ENCODE measurements at regions not wholly inside any gene's neighbourhood (a gene's known extent, or its start where the extent isn't known, plus 50 kb on each side); places are given as distances from the start of the nearest gene placed in this dataset.

GRCh38 chr4:137468836-137469235, 63.5 kb downstream of the PCDH18 start:
- Mint-ChIP-seq H3K27me3 (no peaks in the 10 kb centered on the region), H3K27ac (no peak overlapping the region), H3K4me1 (no peaks in the 10 kb centered on the region), H3K4me3 (no peak overlapping the region), H3K9me3 (peaks cover 0 to 7% (median 2%) of the 10 kb centered on the region in 3 donors), H3K36me3 (no peaks in the 10 kb centered on the region)

GRCh38 chr4:137467537-137467936, 64.8 kb downstream of the PCDH18 start:
- Mint-ChIP-seq H3K9me3 (peaks cover 0 to 8% (median 2%) of the 10 kb centered on the region in 3 donors), H3K27me3 (no peaks in the 10 kb centered on the region), H3K36me3 (no peaks in the 10 kb centered on the region), H3K27ac (no peak overlapping the region), H3K4me3 (no peak overlapping the region), H3K4me1 (no peaks in the 10 kb centered on the region)

GRCh38 chr4:137463377-137464003, 68.8 kb downstream of the PCDH18 start:
- Mint-ChIP-seq H3K4me1 (no peaks in the 10 kb centered on the region), H3K9me3 (peaks cover 4 to 10% (median 4%) of the 10 kb centered on the region in 3 donors), H3K4me3 (no peak overlapping the region), H3K36me3 (no peaks in the 10 kb centered on the region), H3K27ac (no peak overlapping the region), H3K27me3 (no peaks in the 10 kb centered on the region)

GRCh38 chr4:137455647-137456321, 76.5 kb downstream of the PCDH18 start:
- H3K9me3 Mint-ChIP-seq: peaks cover 0 to 8% (median 2%) of the 10 kb centered on the region in 3 donors
- no peak overlapping the region for H3K27ac Mint-ChIP-seq
- H3K27me3 Mint-ChIP-seq: no peaks in the 10 kb centered on the region
- H3K36me3 Mint-ChIP-seq: no peaks in the 10 kb centered on the region
- no peak overlapping the region for H3K4me3 Mint-ChIP-seq
- H3K4me1 Mint-ChIP-seq: no peaks in the 10 kb centered on the region

GRCh38 chr4:137454767-137455166, 77.5 kb downstream of the PCDH18 start:
- no peaks in the 10 kb centered on the region for H3K4me1 Mint-ChIP-seq

DNA sequence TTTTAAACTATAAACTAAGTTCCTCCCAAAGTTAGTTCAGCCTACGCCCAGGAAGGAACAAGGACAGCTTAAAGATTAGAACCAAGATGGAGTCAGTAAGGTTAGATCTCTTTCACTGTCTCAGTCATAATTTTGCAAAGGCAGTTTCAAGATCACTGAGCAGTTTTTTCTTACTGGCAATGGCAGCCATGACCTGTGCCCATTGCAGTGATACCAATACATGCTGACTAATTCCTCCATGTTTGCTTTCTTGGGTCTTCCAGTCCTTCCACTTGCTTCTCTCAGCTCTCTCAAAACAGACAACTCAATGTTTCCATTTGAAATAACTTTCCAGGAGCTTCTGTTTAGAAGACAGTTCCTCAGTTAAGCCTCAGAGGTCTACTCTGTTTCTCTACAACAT, 79.5 kb downstream of the PCDH18 start:
- Mint-ChIP-seq H3K27ac (no peak overlapping the region), H3K4me3 (no peak overlapping the region), H3K4me1 (no peaks in the 10 kb centered on the region), H3K36me3 (no peaks in the 10 kb centered on the region), H3K27me3 (no peaks in the 10 kb centered on the region), H3K9me3 (peaks cover 0 to 4% (median 2%) of the 10 kb centered on the region in 3 donors)

More at GRCh38 chr4:137454767-137455166, 77.5 kb downstream of the PCDH18 start:
- Mint-ChIP-seq H3K27ac (no peak overlapping the region), H3K9me3 (peaks cover 0 to 4% (median 2%) of the 10 kb centered on the region in 3 donors), H3K4me3 (no peak overlapping the region), H3K36me3 (no peaks in the 10 kb centered on the region), H3K27me3 (no peaks in the 10 kb centered on the region)

DNA sequence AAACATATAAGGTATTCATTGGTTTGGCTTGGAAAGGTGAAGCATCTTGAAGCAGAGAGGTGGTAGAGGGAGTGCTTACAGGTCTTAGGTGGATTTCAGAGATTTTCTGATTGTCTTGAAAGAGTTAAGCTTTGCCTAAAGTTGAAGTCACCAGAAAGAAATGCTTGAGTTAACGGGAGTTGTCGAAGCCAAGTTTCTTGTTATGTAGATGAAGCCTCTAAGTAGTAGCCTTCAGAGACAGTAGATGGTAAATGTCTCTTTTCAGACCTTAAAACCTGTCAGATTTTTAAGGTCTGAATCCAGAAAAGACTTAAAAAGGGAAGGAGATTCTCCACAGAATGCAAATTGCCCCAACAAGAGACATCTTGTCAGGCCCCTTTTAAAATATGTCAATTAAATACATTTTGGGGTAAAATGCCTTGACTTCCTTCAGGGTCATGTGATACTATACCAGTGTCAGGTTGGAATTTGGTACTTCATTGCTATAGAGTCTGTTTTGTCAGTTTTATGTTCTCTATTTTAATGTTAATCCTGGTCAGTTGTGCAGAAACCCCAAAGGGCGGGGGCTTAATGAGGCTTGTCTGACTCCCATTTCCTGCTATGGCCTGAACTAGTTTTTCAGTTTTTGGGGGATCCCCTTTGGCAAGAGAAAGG, 81.0 kb downstream of the PCDH18 start:
- Mint-ChIP-seq H3K36me3 (no peaks in the 10 kb centered on the region), H3K27ac (no peak overlapping the region), H3K4me1 (no peaks in the 10 kb centered on the region), H3K4me3 (no peak overlapping the region), H3K9me3 (peaks cover 0 to 4% (median 2%) of the 10 kb centered on the region in 3 donors), H3K27me3 (no peaks in the 10 kb centered on the region)

GRCh38 chr4:137448402-137448801, 83.9 kb downstream of the PCDH18 start:
- H3K9me3 Mint-ChIP-seq: peaks cover 0 to 2% (median 0%) of the 10 kb centered on the region in 3 donors
- H3K4me3 Mint-ChIP-seq: no peak overlapping the region
- no peaks in the 10 kb centered on the region for H3K36me3 Mint-ChIP-seq
- no peaks in the 10 kb centered on the region for H3K27me3 Mint-ChIP-seq
- no peak overlapping the region for H3K27ac Mint-ChIP-seq
- no peaks in the 10 kb centered on the region for H3K4me1 Mint-ChIP-seq

DNA sequence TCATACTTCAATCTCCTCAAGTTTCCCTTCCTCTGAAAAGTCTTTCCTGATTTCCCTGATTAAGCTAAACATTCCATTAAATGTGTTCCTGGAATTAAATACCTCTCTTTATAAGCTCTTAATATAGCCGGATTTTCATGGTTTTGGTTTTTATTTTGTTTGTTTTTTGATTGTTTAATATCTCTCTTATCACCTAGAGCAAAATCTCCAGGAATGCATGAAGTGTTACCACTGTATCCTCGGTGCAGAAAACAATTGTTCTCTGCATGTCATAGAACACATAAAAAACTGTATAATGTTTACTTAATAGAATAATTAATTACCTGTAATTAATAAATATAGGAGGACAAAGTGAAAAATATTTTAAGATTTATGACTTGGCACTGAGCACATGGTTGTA, 86.2 kb downstream of the PCDH18 start:
- Mint-ChIP-seq H3K4me1 (no peaks in the 10 kb centered on the region), H3K9me3 (peaks cover 0 to 2% (median 0%) of the 10 kb centered on the region in 3 donors), H3K36me3 (no peaks in the 10 kb centered on the region), H3K27ac (no peak overlapping the region), H3K4me3 (no peak overlapping the region), H3K27me3 (no peaks in the 10 kb centered on the region)

DNA sequence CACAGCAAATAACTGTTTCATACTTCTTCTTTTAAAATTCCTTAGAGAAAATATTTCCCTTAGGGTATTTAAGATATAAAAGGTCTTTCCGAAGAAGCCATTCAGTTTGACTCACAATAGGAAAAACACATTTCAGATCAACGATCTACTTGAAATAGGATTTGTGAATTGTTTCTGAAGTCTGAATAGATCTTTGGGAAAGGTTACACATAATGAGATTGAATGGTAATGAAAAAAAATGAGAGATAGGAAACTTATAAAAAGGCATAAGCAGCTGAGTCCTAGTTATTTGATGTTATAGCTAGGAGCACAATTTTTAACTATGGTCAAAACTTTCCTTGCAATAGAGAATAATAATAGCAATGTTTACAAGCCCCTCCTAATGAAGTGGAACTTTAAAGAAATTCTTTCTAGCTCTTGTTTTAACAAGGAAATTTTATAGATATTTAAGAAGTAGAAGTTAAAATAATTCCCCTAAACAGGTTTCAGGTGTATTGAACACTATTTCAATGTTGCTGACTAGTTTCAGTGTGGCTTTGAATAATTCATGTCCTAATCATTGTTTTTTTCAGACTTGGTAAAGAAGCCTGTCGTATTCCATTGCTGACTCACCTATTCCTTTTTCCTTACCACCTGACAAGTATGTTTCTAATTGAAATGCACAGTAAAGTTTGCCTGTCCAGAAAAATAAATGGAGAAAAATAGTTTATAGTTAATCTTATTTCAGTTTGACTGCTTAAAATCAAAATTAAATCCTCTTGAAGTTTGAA, 89.1 kb downstream of the PCDH18 start:
- Mint-ChIP-seq H3K36me3 (no peaks in the 10 kb centered on the region), H3K27me3 (no peaks in the 10 kb centered on the region), H3K27ac (no peak overlapping the region), H3K4me1 (no peaks in the 10 kb centered on the region), H3K4me3 (no peak overlapping the region), H3K9me3 (no peaks in the 10 kb centered on the region)

DNA sequence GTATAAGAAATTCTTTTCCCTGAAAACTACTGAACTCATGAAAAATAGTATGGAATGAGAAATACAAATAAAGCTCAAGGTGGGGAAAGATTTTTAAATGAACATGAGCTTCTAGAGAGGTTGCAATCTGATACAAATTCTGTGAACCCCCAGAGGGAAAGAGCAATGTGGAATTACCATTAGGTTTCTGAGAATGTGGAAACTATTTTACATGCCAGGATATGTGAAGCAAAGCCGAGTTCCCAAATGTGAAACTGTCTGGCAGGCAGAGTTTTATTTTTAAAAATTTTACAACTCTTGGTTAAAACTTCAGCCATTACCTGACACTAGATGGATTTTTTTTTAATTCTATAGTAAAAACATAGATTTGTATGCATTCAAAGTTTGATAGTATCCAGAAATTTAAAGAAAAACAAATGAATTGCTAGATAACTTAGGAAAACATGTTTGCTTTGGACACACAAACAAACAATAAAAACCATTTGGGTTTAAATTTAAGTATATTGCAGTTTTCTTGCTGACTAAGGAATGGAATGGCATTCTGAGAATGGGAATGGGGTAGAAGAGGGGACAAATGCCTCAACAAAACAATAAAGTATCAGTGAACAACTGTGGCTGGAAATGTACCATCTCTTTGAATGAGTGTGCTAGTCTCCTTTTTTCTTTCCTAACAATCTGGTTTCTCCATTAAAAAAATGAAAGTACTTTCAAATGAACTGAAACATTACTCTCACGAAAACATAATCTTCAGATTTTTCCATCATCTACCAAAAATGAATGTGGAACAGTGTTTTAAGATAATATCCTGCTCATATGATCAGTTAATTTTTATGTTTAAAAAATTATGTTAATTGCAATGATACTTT, 99.6 kb downstream of the PCDH18 start:
- H3K4me3 Mint-ChIP-seq: no peak overlapping the region
- H3K27me3 Mint-ChIP-seq: no peaks in the 10 kb centered on the region
- peaks cover 0 to 6% (median 5%) of the 10 kb centered on the region in 3 donors for H3K9me3 Mint-ChIP-seq
- H3K27ac Mint-ChIP-seq: no peak overlapping the region
- H3K4me1 Mint-ChIP-seq: no peaks in the 10 kb centered on the region
- peaks cover 2% of the 10 kb centered on the region for H3K36me3 Mint-ChIP-seq

GRCh38 chr4:137430171-137430570, 102.1 kb downstream of the PCDH18 start:
- H3K9me3 Mint-ChIP-seq: peaks cover 0 to 6% (median 4%) of the 10 kb centered on the region in 3 donors
- H3K27me3 Mint-ChIP-seq: no peaks in the 10 kb centered on the region
- no peaks in the 10 kb centered on the region for H3K4me1 Mint-ChIP-seq
- no peak overlapping the region for H3K27ac Mint-ChIP-seq
- H3K4me3 Mint-ChIP-seq: no peak overlapping the region
- no peaks in the 10 kb centered on the region for H3K36me3 Mint-ChIP-seq

DNA sequence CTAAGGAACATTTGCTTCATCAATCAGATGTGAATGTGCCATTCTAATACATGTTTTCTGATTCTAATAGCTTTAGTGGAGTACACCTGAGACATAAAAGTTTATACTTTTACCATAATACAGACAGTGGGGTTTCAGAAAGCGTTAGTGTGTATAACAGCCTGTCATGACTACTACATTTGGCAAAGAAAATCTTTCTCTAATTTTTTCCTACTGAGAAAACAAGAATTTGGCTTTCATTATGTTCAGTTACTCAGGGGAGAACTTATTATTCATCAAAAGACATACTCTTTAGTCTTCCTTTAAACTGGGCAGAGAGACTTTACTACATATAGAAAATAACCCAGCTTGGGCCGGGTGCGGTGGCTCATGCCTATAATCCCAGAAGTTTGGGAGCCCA, 104.9 kb downstream of the PCDH18 start:
- H3K27ac Mint-ChIP-seq: no peak overlapping the region
- no peaks in the 10 kb centered on the region for H3K4me1 Mint-ChIP-seq
- peaks cover 3 to 8% (median 4%) of the 10 kb centered on the region in 3 donors for H3K9me3 Mint-ChIP-seq
- H3K4me3 Mint-ChIP-seq: no peak overlapping the region
- no peaks in the 10 kb centered on the region for H3K27me3 Mint-ChIP-seq
- H3K36me3 Mint-ChIP-seq: no peaks in the 10 kb centered on the region

DNA sequence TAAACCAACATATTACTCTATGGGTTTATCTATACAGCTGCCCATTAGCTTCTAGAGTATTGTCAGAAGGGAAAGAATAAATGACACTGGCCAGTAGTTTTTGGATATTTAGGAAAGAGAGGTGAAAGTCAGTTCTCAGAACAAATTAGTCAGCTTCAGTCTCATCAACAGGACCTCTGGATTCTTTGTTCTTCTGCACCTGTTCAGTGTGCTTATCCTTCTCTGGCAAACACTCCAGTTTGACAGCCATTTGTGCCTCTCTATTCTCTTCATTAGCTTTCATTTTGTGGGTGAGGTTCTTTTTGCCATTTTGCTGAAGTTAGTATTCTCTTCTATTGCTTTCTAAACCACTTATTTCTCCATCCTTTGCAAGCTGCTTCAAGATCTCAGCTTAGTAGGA, 107.0 kb downstream of the PCDH18 start:
- Mint-ChIP-seq H3K27ac (no peak overlapping the region), H3K9me3 (peaks cover 3 to 17% (median 4%) of the 10 kb centered on the region in 3 donors), H3K36me3 (no peaks in the 10 kb centered on the region), H3K27me3 (no peaks in the 10 kb centered on the region), H3K4me1 (no peaks in the 10 kb centered on the region), H3K4me3 (no peak overlapping the region)
